ENCODE measurements at regions not wholly inside any gene's neighbourhood (a gene's known extent, or its start where the extent isn't known, plus 50 kb on each side); places are given as distances from the start of the nearest gene placed in this dataset.

DNA sequence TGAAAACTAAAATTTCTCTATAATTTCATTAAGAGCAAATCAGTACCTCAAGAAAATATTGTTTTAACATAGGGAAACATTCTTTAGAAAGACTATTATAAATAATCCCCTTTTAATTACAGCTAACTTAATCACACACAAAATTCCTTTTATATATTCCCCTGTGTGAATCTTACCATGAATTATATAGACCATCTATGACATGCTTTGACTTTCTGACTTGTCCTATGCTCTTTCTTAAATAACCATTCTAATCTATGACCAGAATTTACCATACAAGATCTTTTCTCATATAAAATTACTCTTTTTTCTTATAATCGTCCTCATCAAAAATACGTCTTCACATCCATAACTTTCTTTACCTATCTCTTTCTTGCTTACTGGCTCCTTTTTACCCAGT is 824.2 kb upstream of the FAM98A start (continued):
- TF ChIP-seq, protein P1, sequence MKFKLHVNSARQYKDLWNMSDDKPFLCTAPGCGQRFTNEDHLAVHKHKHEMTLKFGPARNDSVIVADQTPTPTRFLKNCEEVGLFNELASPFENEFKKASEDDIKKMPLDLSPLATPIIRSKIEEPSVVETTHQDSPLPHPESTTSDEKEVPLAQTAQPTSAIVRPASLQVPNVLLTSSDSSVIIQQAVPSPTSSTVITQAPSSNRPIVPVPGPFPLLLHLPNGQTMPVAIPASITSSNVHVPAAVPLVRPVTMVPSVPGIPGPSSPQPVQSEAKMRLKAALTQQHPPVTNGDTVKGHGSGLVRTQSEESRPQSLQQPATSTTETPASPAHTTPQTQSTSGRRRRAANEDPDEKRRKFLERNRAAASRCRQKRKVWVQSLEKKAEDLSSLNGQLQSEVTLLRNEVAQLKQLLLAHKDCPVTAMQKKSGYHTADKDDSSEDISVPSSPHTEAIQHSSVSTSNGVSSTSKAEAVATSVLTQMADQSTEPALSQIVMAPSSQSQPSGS (IDR thresholded peaks at IDR 0.05; ENCODE audit: low read length): no peak

All from H1 (cell line).